Parathyroid adenoma (tissue), 2 donors: ENCODE measurements at regions not wholly inside any gene's neighbourhood (a gene's known extent, or its start where the extent isn't known, plus 50 kb on each side); places are given as distances from the start of the nearest gene placed in this dataset.

Experiments used
- H2AFZ ChIP-seq: fragments of 300-600 bp; sonication (generic); one replicate; pipeline ENCODE4 v1.7.0; 2017; ENCODE audit warnings: antibody characterized with exemption, mild to moderate bottlenecking
- H3K27ac ChIP-seq: fragments of 300-600 bp; sonication (generic); one replicate; pipeline ENCODE4 v1.7.0; 2017
- H3K27me3 ChIP-seq: fragments of 300-600 bp; sonication (generic); one replicate; pipeline ENCODE4 v1.7.0; 2017; ENCODE audit warnings: low read length; ENCODE audit not compliant: control insufficient read depth, insufficient read depth
- H3K36me3 ChIP-seq: fragments of 300-600 bp; sonication (generic); one replicate; pipeline ENCODE4 v1.7.0; 2017; ENCODE audit warnings: low read length; ENCODE audit not compliant: control insufficient read depth, insufficient read depth
- H3K4me1 ChIP-seq: fragments of 300-600 bp; sonication (generic); one replicate; pipeline ENCODE4 v1.7.0; 2017; ENCODE audit warnings: control low read depth
- H3K4me2 ChIP-seq: fragments of 300-600 bp; sonication (generic); one replicate; pipeline ENCODE4 v1.7.0; 2017; ENCODE audit warnings: low read length
- H3K4me3 ChIP-seq: fragments of 300-600 bp; sonication (generic); one replicate; pipeline ENCODE4 v1.7.0; 2017; ENCODE audit warnings: low read depth, low read length
- H3K79me2 ChIP-seq: fragments of 300-600 bp; sonication (generic); one replicate; pipeline ENCODE4 v1.7.0; 2017; ENCODE audit warnings: control low read depth
- H3K9ac ChIP-seq: fragments of 300-600 bp; sonication (generic); one replicate; pipeline ENCODE4 v1.7.0; 2017; ENCODE audit warnings: mild to moderate bottlenecking
- H3K9me3 ChIP-seq: fragments of 300-600 bp; sonication (generic); one replicate; pipeline ENCODE4 v1.7.0; 2017; ENCODE audit warnings: low read length; ENCODE audit not compliant: control insufficient read depth
- TF ChIP-seq, protein P1 (sequence below): fragments of 300-600 bp; sonication (generic); IDR thresholded peaks from one replicate; pipeline ENCODE4 v1.7.0; 2017; ENCODE audit warnings: antibody characterized with exemption, mild to moderate bottlenecking
- donor health status: primary hyperparathyroidism.

DNA sequence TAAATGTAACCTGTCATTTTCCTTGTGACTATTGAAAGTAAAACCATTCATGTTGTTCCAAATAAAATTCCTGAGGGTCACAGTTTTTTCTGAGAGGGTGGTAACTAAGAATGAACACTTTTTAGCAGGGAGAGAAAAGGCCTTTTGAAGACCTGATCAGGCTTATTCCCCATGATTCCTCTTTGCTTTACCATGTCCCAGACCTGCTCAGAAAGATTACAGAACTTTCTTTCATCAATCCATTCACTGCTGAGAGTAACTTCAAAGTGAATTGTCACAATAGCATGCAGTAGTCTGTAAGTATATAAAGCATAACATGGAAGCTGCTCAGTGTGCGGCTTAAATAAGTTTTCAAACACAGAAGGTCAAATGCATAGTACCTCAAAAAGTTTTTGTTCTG is 201.5 kb upstream of the COL11A1 start:
- Histone ChIP-seq H3K4me2 (no peak overlapping the region), H3K27me3 (no peaks in the 10 kb centered on the region), H3K4me1 (no peaks in the 10 kb centered on the region), H3K79me2 (no peaks in the 10 kb centered on the region), H3K9ac (no peak overlapping the region), H3K27ac (no peak overlapping the region), H3K36me3 (no peaks in the 10 kb centered on the region), H2AFZ (no peak overlapping the region), H3K4me3 (no peak overlapping the region), H3K9me3 (no peaks in the 10 kb centered on the region)
- TF ChIP-seq, protein P1, sequence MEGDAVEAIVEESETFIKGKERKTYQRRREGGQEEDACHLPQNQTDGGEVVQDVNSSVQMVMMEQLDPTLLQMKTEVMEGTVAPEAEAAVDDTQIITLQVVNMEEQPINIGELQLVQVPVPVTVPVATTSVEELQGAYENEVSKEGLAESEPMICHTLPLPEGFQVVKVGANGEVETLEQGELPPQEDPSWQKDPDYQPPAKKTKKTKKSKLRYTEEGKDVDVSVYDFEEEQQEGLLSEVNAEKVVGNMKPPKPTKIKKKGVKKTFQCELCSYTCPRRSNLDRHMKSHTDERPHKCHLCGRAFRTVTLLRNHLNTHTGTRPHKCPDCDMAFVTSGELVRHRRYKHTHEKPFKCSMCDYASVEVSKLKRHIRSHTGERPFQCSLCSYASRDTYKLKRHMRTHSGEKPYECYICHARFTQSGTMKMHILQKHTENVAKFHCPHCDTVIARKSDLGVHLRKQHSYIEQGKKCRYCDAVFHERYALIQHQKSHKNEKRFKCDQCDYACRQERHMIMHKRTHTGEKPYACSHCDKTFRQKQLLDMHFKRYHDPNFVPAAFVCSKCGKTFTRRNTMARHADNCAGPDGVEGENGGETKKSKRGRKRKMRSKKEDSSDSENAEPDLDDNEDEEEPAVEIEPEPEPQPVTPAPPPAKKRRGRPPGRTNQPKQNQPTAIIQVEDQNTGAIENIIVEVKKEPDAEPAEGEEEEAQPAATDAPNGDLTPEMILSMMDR: no peak

DNA sequence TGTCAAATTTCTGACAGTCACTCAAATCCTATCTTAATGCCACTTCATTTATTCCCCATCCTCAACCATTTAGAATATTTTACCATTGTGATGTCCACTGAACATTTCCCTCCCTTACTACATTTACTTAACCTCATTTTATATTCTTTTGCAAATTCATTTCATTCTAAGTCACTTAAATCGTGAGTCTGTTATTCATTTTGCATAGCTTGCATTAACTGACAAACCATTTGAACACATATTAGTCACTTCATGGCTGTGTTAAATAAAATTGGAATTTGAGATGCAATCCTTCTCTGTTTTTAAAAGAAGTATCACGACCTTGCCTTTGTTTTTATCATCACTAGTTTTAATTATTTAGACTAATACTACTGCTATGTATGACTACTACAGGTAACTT is 199.4 kb upstream of the COL11A1 start:
- no peaks in the 10 kb centered on the region for H3K4me1 ChIP-seq
- H3K4me2 ChIP-seq: no peak overlapping the region
- H2AFZ ChIP-seq: no peak overlapping the region
- no peaks in the 10 kb centered on the region for H3K36me3 ChIP-seq
- H3K9ac ChIP-seq: no peak overlapping the region
- H3K4me3 ChIP-seq: no peak overlapping the region
- TF ChIP-seq, protein P1: no peak
- H3K27ac ChIP-seq: no peak overlapping the region
- no peaks in the 10 kb centered on the region for H3K79me2 ChIP-seq
- no peaks in the 10 kb centered on the region for H3K9me3 ChIP-seq
- H3K27me3 ChIP-seq: no peaks in the 10 kb centered on the region

DNA sequence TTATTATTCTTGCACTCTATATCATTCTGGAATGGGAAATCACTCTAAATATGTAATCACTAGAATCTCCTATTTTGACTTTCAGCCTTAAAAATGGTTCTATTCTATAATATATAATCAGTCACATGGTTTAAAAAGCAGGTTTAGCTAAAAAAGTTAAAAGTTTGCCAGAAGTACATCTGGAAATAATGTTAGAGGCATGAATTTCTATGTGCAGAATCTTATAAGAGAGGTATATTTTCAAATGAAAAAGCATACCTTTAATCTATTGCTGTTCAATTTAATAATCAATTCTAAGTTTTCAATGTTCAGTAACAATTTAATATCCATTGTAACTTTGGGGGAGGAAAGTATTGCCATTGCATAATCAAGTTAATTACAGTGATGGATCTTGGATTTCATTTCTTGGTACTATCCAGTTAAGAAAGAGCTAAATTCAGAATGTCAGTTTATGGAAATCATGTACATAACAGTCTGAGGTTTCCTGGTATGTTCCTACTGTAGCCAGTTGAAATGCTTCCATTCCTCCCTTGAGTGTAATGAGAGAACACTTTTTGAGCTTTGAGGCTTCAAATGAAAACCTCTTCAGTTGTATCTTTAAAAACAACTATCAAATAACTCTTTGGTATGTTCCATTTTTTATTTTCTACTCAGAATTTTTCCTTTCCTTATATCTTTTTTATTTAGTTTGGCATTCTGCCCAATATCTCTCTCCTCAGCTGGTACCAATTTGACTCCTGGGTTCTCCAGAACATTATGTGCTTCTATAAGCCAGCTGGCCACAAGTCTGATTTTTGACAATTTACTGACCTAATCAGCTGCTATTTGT is 175.7 kb upstream of the COL11A1 start:
- TF ChIP-seq, protein P1: no peak

DNA sequence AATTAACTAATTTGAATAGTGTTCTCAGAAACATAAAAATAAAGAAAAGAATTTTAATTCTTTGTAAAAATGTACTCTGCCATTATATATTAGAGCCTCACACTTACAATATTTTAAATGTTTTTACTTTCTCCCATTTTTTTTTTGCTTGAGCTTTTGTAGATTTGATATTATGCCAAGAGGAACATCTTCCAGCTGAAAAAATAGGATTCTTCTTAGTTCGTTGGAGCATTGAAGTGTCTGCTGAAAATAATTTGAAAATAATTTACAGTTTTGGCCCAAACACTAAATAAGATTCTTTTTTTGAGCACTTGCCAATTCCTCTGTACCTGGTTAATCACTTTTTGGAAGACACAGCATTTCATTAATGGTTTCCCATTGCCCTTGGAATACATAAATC is 175.0 kb upstream of the COL11A1 start:
- Histone ChIP-seq H2AFZ (no peak overlapping the region), H3K9me3 (no peaks in the 10 kb centered on the region), H3K4me3 (no peak overlapping the region), H3K36me3 (no peaks in the 10 kb centered on the region), H3K27me3 (no peaks in the 10 kb centered on the region), H3K79me2 (no peaks in the 10 kb centered on the region), H3K4me2 (no peak overlapping the region), H3K27ac (no peak overlapping the region), H3K4me1 (no peaks in the 10 kb centered on the region), H3K9ac (no peak overlapping the region)
- TF ChIP-seq, protein P1: no peak

More for the DNA sequence above, 175.7 kb upstream of the COL11A1 start:
- no peaks in the 10 kb centered on the region for H3K79me2 ChIP-seq
- H3K36me3 ChIP-seq: no peaks in the 10 kb centered on the region
- no peak overlapping the region for H3K4me2 ChIP-seq
- H3K4me3 ChIP-seq: no peak overlapping the region
- H2AFZ ChIP-seq: no peak overlapping the region
- H3K27me3 ChIP-seq: no peaks in the 10 kb centered on the region
- no peaks in the 10 kb centered on the region for H3K4me1 ChIP-seq
- no peaks in the 10 kb centered on the region for H3K9me3 ChIP-seq
- H3K27ac ChIP-seq: no peak overlapping the region
- H3K9ac ChIP-seq: no peak overlapping the region

DNA sequence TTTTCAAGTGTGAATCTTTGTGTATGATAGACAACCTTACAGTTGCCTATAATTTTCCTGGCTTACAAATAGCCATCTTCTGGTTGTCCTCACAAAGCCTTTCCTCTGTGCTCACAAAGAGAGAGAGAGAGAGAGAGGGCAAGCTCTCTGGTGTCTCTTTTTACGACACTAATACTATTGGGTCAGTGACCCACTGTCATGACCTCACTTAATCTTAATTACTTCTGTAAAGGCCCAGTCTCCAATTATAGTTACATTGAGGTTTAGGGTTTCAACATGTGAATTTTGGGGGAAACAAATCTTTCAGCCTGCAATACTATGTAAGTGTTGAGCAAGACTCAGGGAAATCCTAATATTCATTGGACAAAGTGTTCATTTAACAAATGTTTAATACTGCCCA is 167.4 kb upstream of the COL11A1 start:
- Histone ChIP-seq H3K4me1 (no peaks in the 10 kb centered on the region), H3K27me3 (no peaks in the 10 kb centered on the region), H3K9me3 (no peaks in the 10 kb centered on the region), H2AFZ (no peak overlapping the region), H3K36me3 (no peaks in the 10 kb centered on the region), H3K4me2 (no peak overlapping the region), H3K79me2 (no peaks in the 10 kb centered on the region), H3K4me3 (no peak overlapping the region), H3K27ac (no peak overlapping the region), H3K9ac (no peak overlapping the region)
- TF ChIP-seq, protein P1: no peak
